ENCODE measurements at regions not wholly inside any gene's neighbourhood (a gene's known extent, or its start where the extent isn't known, plus 50 kb on each side); places are given as distances from the start of the nearest gene placed in this dataset.

DNA sequence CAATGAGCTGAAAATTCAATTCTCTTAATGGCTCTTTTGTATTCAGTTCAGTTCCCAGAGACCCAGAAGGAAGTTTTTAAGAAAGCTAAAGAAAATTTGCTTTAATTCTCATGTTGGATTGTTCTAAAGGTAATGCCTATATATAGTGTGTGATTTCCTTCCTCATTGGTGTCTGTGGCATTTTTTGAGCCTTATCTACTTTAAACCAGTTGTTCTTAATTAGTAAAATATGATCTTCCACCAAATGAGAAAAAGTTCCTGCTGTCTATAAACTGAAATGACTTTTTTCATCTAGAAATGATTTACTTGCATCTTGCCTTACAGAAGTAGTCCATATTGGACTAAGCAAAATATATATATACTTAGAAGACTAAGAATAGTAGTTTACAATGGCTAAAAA, 622.1 kb upstream of the KIRREL3 start:
- no peak for DNase-seq (ENCODE audit: low read depth)

DNA sequence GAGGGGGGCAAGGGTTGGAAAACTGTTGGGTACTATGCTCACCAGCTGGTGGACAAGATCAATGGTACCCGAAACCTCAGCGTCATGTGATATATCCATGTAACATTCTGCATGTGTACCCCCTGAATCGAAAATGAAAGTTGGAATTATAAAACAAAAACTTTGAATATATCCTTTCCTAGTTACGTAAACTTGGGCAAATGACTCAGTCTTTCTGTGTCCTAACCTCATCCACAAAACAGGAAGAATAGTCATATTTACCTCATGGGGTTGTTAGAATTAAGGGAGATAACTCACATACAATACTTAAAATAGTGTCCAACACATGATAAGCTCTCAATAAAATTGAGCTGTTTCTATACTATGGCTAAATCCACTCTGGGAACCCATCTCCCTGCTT, 620.1 kb upstream of the KIRREL3 start:
- no peak for DNase-seq (ENCODE audit: low read depth)

DNA sequence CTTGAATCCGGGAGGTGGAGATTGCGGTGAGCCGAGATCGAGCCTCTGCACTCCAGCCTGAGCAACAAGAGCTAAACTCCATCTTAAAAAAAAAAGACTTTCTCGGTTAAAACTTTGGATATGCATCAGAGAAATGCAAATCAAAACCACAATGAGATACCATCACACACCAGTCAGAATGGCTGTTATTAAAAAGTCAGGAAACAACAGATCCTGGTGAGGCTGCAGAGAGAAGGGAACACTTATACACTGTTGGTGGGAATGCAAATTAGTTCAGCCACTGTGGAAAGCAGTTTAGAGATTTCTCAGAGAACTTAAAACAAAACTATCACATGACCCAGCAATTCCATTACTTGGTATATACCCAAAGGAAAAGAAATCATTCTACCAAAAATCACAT, 619.4 kb upstream of the KIRREL3 start:
- no peak for DNase-seq (ENCODE audit: low read depth)

DNA sequence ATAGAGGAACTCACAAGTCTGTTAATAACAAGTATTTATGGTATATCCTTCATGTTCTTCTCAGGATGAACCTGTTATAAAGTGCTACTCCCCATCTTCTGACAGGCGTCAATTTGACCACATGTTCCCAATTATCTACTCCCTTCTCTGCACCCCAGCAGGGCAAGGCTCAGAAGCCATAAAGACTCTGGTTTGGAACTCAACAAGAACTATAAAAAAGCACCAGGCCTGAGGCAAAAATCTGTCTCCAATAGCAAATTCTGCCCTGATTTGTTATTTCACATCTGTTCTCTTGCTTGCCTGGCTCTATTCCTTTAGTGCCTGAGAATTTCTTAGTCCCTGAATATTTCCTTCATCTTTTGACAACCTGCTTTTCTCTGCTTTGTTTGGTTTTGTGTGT, 618.2 kb upstream of the KIRREL3 start:
- DNase-seq (ENCODE audit: low read depth) = no peak

DNA sequence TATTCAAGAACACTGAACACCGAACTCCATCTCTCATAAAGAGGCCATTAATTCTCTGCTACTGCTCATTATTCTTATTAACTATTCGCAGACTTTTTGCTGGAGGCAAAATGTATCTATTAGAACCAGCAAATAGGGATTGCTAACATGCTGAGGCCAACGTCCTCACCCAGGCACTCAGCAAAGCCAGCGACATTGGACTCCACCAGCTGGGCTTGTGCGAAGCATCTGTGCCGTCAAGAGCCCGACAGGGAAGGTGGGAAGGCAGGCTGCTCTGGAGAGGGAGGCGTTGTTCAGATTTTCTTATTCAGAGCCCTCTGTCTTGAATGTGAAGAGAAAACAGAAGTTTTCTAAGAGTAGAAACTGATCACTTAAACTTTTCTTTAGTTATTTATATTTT, 615.6 kb upstream of the KIRREL3 start:
- no peak for DNase-seq (ENCODE audit: low read depth)

DNA sequence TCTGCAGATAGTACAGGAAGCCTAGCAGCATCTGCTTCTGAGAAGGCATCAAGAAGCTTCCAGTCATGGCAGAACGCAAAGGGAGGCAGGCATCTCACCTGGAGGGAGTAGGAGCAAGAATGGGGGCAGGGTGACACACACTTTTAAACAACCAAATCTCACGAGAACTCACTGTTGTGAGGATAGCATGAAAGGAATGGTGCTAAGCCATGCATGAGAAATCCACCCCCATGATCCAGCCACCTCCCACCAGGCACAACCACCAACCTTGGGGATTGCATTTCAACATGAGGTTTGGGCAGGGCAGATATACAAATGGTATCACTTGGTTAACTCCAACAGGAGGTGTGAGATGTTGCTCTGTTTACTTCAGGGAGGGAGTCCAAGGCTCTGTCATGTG, 612.0 kb upstream of the KIRREL3 start:
- DNase-seq (ENCODE audit: low read depth) = no peak

DNA sequence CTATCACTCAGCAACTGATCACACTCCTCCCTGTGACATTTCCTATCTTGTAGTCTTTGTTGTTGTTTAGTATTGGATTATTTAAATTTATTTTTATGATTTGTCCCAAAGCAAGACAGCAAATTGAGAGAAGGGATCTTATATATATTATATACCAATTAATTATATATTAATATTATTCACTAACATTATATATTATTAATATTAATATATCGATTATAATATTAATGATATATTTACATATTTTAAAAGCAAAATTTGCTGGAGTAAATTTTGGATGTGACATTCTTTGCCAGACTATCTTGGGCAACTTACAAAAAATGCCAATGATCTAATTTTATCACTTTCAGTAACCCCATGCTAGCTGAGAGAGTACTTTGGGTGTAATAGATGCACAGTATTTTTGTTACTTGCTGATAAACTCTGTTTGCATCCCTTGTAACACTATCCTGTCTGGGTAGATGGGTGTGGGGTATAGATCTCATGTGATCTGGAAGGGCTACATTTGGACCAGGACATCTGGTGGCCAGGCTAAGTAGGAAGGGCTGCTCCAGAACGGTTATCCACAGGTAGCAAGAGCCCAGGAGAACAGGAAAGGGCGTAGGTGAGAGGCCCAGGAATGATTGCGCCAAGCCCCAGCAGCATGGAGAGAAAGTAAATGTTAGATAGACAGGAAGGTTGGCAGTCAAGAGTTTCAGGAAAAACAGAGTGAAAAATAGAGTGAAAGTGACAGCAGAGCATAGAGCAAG, 608.6 kb upstream of the KIRREL3 start:
- no peak for DNase-seq (ENCODE audit: low read depth)

DNA sequence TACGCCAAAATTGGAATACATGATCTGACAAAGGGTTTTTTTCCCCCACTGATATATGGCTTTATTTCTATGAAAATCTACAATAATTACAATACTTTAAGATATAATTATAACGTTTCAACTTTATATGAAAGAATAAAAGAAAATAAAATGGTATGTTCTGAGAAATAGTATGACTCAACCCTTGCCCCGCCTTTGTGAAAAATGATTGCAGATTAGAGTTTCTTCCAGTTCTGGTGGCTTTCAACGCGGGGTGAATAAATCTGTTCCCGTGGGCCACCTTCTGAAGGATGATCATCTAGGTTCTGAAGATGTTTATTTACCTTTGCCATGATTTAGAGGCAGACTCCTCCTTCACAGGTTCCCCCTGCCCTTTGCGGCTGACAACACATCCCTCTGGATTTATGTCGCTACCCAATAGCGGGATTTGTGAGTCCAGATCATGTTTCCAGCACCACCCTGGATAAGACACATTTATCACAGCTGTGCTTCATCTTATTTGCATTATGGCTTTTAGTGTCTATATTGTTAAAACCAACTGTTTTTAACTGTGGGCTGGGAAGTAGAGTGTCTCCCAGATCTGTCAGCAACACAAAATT, 607.0 kb upstream of the KIRREL3 start:
- no peak for DNase-seq (ENCODE audit: low read depth)

DNA sequence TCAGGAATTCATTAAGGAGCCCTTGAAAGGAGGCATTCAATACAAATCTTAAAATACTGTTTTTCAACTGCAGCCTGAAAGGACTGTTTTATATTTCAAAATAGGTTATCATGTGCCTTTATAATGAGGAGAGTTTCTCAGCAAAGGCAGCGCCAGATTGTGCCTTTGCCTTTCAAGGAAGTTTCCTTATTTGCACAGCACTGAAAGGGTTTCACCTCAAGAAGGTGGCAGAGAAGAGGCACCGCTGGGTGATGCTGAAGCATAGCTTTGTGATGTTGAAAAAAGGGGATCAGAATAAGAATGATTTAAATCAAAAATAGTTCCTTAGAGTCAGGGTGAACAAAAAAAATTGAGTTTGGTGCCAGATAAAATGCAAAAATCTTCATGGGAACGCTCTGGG, 601.0 kb upstream of the KIRREL3 start:
- DNase-seq (ENCODE audit: low read depth) = no peak

DNA sequence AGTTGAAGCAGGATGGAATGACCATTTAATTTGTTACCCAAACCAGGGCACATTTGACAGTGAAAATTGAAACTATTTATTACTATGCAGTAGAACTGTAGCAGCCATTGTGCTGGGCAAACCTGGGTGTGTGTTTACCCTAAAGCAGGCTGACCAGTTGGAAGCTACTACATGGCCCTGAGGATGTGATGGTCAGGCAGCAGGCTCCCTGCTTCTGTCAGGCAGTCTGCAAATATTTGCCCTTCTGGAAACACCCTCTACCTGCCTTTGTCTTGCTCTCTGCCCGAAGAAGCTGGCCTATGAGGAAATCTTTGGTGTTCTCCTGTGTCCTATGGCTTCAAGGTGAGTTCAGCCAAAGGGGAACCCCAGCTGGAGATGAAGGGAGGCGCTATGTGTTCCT, 600.1 kb upstream of the KIRREL3 start:
- no peak for DNase-seq (ENCODE audit: low read depth)

DNA sequence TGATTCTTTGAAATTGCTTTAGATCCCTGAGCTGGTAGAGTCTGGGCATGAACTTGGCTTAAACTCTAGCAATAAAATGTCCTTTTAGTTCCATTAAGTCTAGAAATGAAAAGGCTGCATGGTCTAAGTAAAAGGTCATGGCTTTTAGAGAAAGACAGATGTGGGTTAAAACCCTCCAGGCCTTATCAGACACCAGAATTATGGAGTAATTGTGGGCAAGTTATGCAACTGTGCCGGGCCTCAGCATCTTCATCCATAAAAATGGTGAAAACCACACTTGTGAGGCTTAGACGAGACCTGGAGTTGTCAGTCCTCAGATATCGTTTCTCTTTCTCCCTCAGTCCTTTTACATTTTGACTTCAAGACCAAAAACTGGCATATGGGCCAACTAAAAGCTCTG, 597.9 kb upstream of the KIRREL3 start:
- no peak for DNase-seq (ENCODE audit: low read depth)

DNA sequence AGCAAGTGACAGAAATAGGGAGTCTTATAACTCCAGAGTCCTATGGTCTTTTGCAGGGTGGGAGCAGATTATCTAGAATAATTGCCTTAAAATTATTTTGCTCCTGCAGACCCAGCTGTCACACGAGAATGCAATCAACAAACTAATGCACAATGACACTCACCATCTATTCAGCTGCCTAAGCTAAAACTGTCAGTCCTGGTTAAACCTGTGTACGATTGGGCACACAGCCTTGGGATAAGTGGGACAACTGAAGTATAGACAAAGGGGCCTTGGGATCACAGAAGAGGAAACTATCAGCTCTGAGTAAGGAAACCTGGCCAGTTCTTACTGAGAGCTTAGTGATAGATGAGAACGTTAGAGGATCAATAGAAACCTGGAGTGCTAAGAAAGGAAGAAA, 595.9 kb upstream of the KIRREL3 start:
- no peak for DNase-seq (ENCODE audit: low read depth)

DNA sequence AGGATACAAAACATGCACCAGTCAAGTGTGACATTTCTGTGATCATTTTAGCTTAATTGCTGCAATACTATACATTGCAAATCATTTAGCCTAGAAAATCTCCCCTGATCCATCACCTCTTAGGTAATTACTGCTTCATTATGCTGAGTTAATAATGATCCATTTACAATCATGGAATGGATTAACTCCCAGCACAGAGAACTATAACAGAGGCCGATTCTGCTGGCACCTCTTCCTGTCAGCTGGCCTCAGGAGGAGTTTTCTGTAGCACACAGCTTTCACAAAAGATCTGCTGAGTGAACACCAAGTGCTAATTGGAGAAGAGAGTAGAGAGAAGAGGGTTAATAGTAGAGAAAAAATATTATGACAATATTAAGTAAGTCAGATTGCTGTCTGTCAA, 591.8 kb upstream of the KIRREL3 start:
- DNase-seq (ENCODE audit: low read depth) = no peak

DNA sequence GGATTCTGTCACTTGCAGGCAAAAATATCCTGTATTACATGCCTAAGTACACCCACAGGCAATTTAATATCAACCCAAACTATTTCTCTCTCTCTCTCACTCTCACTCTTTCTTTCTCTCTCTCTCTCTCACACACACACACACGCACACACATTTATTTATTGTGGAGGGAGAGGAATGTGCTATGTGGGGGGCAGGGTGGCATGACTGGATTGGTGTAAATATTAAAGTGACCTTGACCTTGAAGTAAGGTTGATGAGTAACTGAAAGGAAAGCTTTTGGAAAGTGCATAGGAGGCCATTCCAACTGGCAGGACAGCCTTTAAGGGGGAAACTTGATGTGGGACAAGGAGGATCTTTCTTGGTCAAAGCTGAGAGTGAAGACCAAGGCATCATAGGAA, 589.7 kb upstream of the KIRREL3 start:
- DNase-seq (ENCODE audit: low read depth) = no peak

DNA sequence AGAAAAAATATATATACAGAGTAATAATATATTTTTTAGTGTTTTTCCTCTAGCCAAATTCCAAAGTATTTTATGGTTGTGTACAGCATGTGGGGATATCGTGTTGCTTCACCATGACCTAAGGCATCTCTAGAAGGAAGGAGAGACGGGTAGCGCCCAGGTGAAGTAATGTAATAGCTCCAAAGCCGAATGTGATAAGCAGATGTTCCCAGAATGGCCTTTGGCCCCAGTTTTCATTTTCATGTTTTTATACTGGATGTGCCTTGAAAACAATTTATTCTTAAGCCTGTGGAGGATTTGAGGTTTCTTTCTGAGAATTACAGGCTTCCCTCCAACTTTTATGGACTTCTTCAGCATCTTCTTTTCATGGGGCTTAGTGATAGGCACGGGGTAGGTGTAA, 587.9 kb upstream of the KIRREL3 start:
- no peak for DNase-seq (ENCODE audit: low read depth)

DNA sequence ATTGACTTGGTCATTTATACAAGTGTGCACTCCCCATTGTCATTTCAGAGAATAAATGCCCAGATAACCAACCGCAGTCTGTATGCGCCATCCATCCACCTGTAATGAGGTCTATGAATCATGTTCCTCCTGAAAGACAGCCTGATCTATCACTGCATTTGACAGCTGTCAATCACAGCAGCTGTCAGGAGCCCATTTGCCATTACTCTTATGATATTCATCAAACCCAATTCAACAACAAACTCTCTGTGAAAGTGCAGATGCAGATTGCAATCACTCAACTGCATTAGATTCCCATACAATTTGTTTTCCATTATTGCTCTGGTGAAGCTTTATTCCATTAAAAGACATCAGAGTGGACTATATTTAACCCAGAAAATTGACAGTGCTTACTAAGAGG, 586.9 kb upstream of the KIRREL3 start:
- DNase-seq (ENCODE audit: low read depth) = no peak

DNA sequence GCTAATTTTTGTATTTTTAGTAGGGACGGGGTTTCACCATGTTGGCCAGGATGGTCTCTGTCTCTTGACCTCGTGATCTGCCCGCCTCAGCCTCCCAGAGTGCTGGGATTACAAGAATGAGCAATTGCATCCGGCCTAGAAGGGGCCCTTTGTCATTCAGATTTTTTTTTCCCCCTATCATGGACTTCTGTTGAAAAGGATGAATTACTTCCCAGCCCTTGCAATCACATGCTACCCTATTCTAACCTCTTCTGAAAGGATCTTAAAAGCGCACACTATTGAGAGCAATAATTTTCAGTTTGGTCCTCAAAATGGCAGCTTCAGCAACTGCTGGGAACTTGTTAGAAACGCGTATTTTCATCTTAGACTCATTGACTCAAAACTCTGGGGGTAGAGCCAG, 575.6 kb upstream of the KIRREL3 start:
- no peak for DNase-seq (ENCODE audit: low read depth)

DNA sequence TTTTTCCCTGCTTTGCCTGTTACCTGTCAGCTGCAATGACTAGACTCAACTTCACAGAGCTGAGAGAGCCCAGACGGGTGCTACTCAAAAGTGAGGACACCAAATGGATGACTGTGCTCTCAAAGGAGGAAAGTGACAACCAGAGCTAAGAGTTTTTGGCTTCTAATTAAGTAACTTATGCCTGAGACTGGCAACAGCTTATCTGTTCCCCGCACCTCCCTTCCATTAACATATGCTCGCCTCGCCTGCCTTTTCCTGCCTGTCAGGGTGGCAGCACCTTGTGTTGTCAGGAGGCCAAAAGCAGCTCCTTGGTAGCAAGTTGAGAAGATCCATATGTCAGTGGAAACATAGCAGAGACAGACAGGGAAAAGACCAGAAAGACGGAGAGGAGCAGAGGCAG, 573.9 kb upstream of the KIRREL3 start:
- no peak for DNase-seq (ENCODE audit: low read depth)

DNA sequence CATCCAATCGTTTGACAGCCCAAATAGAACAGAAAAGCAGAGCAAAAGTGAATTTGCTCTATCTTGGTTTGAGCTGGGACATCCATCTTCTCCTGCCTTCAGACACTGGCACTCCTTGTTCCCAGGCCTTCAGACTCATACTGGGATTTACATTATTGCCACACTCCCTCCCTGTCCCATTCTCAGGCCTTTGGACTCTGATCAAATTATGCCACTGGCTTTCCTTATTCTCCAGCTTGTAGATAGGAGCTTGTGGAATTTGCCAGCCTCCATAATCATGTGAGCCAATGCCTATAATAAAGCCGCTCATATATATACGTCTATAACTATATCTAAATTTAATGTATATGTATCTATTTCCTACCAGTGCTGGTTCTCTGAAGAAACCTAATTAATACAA, 568.3 kb upstream of the KIRREL3 start:
- DNase-seq (ENCODE audit: low read depth) = no peak

DNA sequence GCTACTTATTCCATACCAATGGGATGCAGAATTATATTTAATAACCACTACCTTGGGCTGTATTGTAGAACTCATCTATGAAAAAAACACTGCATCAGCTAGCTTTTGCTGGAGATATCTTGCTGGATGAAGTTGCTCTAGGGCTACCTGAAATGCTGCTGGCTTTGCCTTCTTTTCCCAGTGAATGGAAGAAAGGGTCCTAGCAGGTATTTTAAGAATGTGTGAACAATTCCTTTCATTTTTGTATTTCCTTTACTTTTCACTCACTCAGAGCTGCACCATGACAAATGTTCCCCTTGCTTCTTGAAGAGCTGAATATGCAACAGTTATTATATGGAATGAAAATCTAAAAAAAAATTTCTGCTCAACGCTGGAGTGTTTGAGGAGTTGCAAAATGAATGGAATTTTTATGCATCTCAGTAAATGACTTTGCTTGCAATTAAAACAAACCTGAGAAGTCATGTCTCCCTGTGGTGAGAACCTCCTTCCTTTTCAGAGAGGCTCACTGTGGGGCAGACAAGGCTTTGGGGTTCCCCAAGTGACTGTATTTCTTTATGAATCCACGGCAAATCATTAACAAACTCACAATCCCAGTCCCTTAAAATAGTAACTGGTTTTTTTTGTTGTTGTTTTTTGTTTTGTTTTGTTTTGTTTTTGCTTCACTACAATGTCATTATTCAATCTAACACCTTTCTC, 566.8 kb upstream of the KIRREL3 start:
- no peak for DNase-seq (ENCODE audit: low read depth)

DNA sequence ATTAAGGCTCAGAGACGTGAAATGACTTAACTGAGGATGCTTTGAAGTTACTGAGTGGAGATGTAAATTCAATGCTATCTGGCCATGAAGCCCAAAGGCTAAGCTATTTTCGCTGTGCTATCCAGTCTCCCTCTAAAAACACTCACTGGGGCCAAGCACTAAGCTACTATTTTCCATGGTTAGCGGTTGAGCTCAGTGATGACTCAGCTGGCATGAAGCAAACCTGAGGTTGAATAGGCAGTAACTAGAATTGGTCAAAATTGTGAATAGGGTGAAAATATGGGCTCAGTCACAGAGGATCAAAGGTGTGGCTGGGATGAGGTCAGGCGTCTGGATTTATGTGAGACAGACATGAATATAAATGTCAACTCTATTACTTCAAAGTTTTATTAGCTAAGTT, 564.2 kb upstream of the KIRREL3 start:
- peak; percentile 26 for DNase-seq (ENCODE audit: low read depth)

DNA sequence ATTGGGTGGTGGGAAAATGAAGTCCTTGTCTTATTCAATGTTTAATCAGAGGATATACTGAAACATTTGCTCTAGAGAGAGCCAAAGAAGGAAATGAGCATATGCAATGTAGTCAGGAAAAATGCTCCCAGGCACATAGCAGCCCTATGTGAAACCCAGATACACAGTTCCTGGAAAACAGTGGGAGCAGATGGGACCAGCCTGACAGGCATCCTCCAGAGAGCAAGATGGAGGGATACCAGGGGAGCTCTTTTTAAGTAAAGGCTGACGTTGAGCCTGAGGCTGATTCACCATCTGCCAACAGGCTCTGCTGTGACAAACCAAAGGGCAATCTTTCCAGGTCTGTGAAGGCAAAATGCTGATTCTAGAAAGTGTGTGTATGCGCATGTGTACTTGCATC, 559.4 kb upstream of the KIRREL3 start:
- DNase-seq (ENCODE audit: low read depth) = no peak

DNA sequence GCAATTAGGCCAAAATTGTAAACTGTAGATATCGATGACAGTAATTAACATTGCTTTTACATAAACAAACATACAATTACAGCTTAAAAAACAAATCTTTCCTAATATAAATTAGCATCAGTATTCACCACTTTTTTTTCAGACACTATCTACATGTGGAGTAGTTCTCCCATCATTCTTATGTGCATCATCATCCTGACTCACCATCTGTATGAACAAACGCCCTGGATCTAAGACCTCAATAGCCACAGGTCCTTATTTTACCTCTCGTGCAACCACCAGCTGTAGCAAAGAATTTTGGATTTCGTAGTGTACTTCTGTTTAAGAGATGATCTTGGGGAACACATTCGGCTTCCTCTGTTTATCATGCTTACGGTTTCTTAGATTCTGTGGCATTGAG, 551.9 kb upstream of the KIRREL3 start:
- DNase-seq (ENCODE audit: low read depth) = peak; percentile 1
